ENCODE measurements at regions not wholly inside any gene's neighbourhood (a gene's known extent, or its start where the extent isn't known, plus 50 kb on each side); places are given as distances from the start of the nearest gene placed in this dataset.

- TF ChIP-seq CTCF (IDR thresholded peaks at IDR 0.05; ENCODE audit: insufficient read depth, low read depth, low read length) (no peak), EZH2 (IDR thresholded peaks at IDR 0.05; ENCODE audit: insufficient read depth, low read length) (no peak)
These were observed 2539.0 kb upstream of the PCDH20 start for GRCh38 chr13:63954683-63955082.

Measured in astrocyte (in vitro differentiated cells and primary cell).